OCI-LY7 (cell line): ENCODE measurements at regions not wholly inside any gene's neighbourhood (a gene's known extent, or its start where the extent isn't known, plus 50 kb on each side); places are given as distances from the start of the nearest gene placed in this dataset.

Experiments used
- CTCF ChIP-seq: fragments of 200-600 bp; sonication (generic); conservative IDR thresholded peaks from 2 replicates; pipeline ENCODE4 v1.5.1; 2014; ENCODE audit warnings: mild to moderate bottlenecking, antibody characterized with exemption, low read length, moderate library complexity, mixed read lengths
- EZH2phosphoT487 ChIP-seq: fragments of 200-600 bp; sonication (generic); IDR thresholded peaks from 2 replicates; pipeline ENCODE4 v1.6.1; 2018; ENCODE audit warnings: low read depth, borderline replicate concordance, mild to moderate bottlenecking, mixed run types, antibody characterized with exemption, low read length, moderate library complexity, mixed read lengths

- TF ChIP-seq CTCF (0 out of 2 replicates have a peak, but pooled peaks have one; percentile 23), EZH2phosphoT487 (no peak)
Measured at GRCh38 chr2:83517727-83518368, 941.2 kb downstream of the SUCLG1 start.
